Daoy (cell line): ENCODE measurements at regions not wholly inside any gene's neighbourhood (a gene's known extent, or its start where the extent isn't known, plus 50 kb on each side); places are given as distances from the start of the nearest gene placed in this dataset.

Experiments
- DNase-seq: peaks from one replicate; pipeline ENCODE4 v3.0.0-alpha.2; 2015; ENCODE audit warnings: low read depth

GRCh38 chr12:114779186-114779585, 95.2 kb upstream of the TBX3 start:
- no peak for DNase-seq

- DNase-seq = peak; percentile 56
These were observed 92.9 kb upstream of the TBX3 start for GRCh38 chr12:114776731-114777442.

GRCh38 chr12:114774699-114775098, 90.7 kb upstream of the TBX3 start:
- DNase-seq = no peak

- peak; percentile 7 for DNase-seq
These were observed 90.2 kb upstream of the TBX3 start for GRCh38 chr12:114774197-114774596.

GRCh38 chr12:114770323-114770722, 86.3 kb upstream of the TBX3 start:
- DNase-seq = no peak

- no peak for DNase-seq
These were observed 85.7 kb upstream of the TBX3 start for GRCh38 chr12:114769634-114770033.

GRCh38 chr12:114767906-114768722, 84.1 kb upstream of the TBX3 start:
- no peak for DNase-seq

- no peak for DNase-seq
These were observed 83.2 kb upstream of the TBX3 start for GRCh38 chr12:114767084-114767760.

GRCh38 chr12:114765960-114766691, 82.2 kb upstream of the TBX3 start:
- no peak for DNase-seq

- no peak for DNase-seq
These were observed 80.5 kb upstream of the TBX3 start for GRCh38 chr12:114764510-114764909.

- no peak for DNase-seq
These were observed 78.6 kb upstream of the TBX3 start for GRCh38 chr12:114762490-114763110.

- DNase-seq = no peak
These were observed 76.3 kb upstream of the TBX3 start for GRCh38 chr12:114760151-114760877.

- DNase-seq = no peak
These were observed 75.7 kb upstream of the TBX3 start for GRCh38 chr12:114759635-114760034.

- no peak for DNase-seq
These were observed 73.8 kb upstream of the TBX3 start for GRCh38 chr12:114757684-114758325.

- DNase-seq = no peak
These were observed 68.2 kb upstream of the TBX3 start for GRCh38 chr12:114752217-114752616.

GRCh38 chr12:114751712-114752111, 67.7 kb upstream of the TBX3 start:
- DNase-seq = no peak

GRCh38 chr12:114750917-114751316, 66.9 kb upstream of the TBX3 start:
- no peak for DNase-seq

- DNase-seq = no peak
These were observed 65.1 kb upstream of the TBX3 start for GRCh38 chr12:114749065-114749464.

- no peak for DNase-seq
These were observed 63.3 kb upstream of the TBX3 start for GRCh38 chr12:114747012-114747858.
